ENCODE measurements at regions not wholly inside any gene's neighbourhood (a gene's known extent, or its start where the extent isn't known, plus 50 kb on each side); places are given as distances from the start of the nearest gene placed in this dataset.

GRCh38 chrX:45975633-45976032, 569.6 kb downstream of the ZNF674 start:
- peaks cover 17 to 25% of the 10 kb centered on the region in 2 experiments for H3K4me1 Mint-ChIP-seq
- H2BK15ac ChIP-seq (ENCODE audit: low read depth, low read length) = no peak overlapping the region
- H2AK5ac ChIP-seq (ENCODE audit: insufficient read length, low read length) = no peak overlapping the region
- TF ChIP-seq, protein P1, sequence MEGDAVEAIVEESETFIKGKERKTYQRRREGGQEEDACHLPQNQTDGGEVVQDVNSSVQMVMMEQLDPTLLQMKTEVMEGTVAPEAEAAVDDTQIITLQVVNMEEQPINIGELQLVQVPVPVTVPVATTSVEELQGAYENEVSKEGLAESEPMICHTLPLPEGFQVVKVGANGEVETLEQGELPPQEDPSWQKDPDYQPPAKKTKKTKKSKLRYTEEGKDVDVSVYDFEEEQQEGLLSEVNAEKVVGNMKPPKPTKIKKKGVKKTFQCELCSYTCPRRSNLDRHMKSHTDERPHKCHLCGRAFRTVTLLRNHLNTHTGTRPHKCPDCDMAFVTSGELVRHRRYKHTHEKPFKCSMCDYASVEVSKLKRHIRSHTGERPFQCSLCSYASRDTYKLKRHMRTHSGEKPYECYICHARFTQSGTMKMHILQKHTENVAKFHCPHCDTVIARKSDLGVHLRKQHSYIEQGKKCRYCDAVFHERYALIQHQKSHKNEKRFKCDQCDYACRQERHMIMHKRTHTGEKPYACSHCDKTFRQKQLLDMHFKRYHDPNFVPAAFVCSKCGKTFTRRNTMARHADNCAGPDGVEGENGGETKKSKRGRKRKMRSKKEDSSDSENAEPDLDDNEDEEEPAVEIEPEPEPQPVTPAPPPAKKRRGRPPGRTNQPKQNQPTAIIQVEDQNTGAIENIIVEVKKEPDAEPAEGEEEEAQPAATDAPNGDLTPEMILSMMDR (conservative IDR thresholded peaks at IDR 0.05) = no peak
- no peaks in the 10 kb centered on the region for H3K79me2 ChIP-seq (ENCODE audit: insufficient read depth, low read length)
- H3K9ac ChIP-seq (ENCODE audit: extremely low read depth, insufficient read length, low read length) = no peak overlapping the region
- no peaks in the 10 kb centered on the region for H3K27me3 ChIP-seq (ENCODE audit: insufficient read depth, low read length)
- H2BK5ac ChIP-seq (ENCODE audit: insufficient read length, low read length) = no peak overlapping the region
- no peak overlapping the region for H2BK12ac ChIP-seq (ENCODE audit: insufficient read length, low read depth, low read length)
- H2BK120ac ChIP-seq (ENCODE audit: low read depth, low read length, poor library complexity, severe bottlenecking) = no peak overlapping the region
- H4K91ac ChIP-seq (ENCODE audit: insufficient read length, low read depth, low read length) = no peak overlapping the region
- H4K20me1 ChIP-seq (ENCODE audit: control insufficient read depth, insufficient read depth, insufficient read length) = no peaks in the 10 kb centered on the region
- no peaks in the 10 kb centered on the region for H3K23me2 ChIP-seq (ENCODE audit: insufficient read length, low read depth, low read length, poor library complexity, severe bottlenecking)
- H3K23ac ChIP-seq (ENCODE audit: insufficient read length, low read depth, low read length) = no peak overlapping the region
- H3K36me3 Mint-ChIP-seq (ENCODE audit: insufficient read depth in 1 of 3, low read depth in 3 of 3) = peaks cover 5 to 18% (median 8%) of the 10 kb centered on the region in 3 experiments; a peak in 6 of 7 replicates
- no peak overlapping the region for H3K4me3 Mint-ChIP-seq
- H3K4me2 ChIP-seq (ENCODE audit: insufficient read depth, insufficient read length, low read length) = no peak overlapping the region
- H3K79me1 ChIP-seq (ENCODE audit: insufficient read depth, low read depth, low read length, poor library complexity, severe bottlenecking) = no peaks in the 10 kb centered on the region
- H3K27me3 Mint-ChIP-seq (ENCODE audit: low read depth) = no peaks in the 10 kb centered on the region
- H3K9me3 ChIP-seq (ENCODE audit: control insufficient read depth, low read depth, low read length) = no peaks in the 10 kb centered on the region
- H3K18ac ChIP-seq (ENCODE audit: insufficient read length, low read depth, low read length) = no peak overlapping the region
- H3K56ac ChIP-seq (ENCODE audit: insufficient read length, low read depth, low read length) = no peak overlapping the region
- H3K27ac ChIP-seq (ENCODE audit: insufficient read length, low read depth, low read length) = no peak overlapping the region
- no peak overlapping the region for H2BK20ac ChIP-seq (ENCODE audit: low read depth, low read length, poor library complexity, severe bottlenecking)
- no peak overlapping the region for H3K4ac ChIP-seq (ENCODE audit: low read depth, low read length)
- H4K8ac ChIP-seq (replicated peaks; ENCODE audit: insufficient read length, low read depth, low read length) = no peak overlapping the region
- no peak overlapping the region for H3K14ac ChIP-seq (ENCODE audit: insufficient read depth, low read length)
- H3T11ph ChIP-seq (ENCODE audit: low read length) = no peak overlapping the region
- H3K9me3 Mint-ChIP-seq = peaks cover 65 to 69% of the 10 kb centered on the region in 2 experiments
- no peak overlapping the region for H2AFZ ChIP-seq (ENCODE audit: low read length)
- DNase-seq = no peak
- no peak overlapping the region for H4K5ac ChIP-seq (ENCODE audit: insufficient read length, low read depth, low read length)
- no peak overlapping the region for H3K27ac Mint-ChIP-seq
- H3K4me1 ChIP-seq (ENCODE audit: insufficient read depth, low read length) = no peaks in the 10 kb centered on the region; the same call in 1 of the 2 replicates
